ENCODE measurements at regions not wholly inside any gene's neighbourhood (a gene's known extent, or its start where the extent isn't known, plus 50 kb on each side); places are given as distances from the start of the nearest gene placed in this dataset.

- POLR2A ChIA-PET = no interaction called here
Measured at GRCh38 chr22:48643066-48643731, 1184.5 kb downstream of the BRD1 start.

GRCh38 chr22:48642550-48642949 lies 1185.1 kb downstream of the BRD1 start:
- TF ChIP-seq CTCF (IDR thresholded peaks at IDR 0.05) = no peak
- no peak for TF ChIP-seq SIN3A (IDR thresholded peaks at IDR 0.05; ENCODE audit: borderline replicate concordance, insufficient read depth, low read depth, low read length)
- Histone ChIP-seq H3K27ac (ENCODE audit: low read length) (no peak overlapping the region), H3K4me1 (ENCODE audit: control insufficient read depth, insufficient read depth, low read length) (no peaks in the 10 kb centered on the region), H3K4me3 (ENCODE audit: low read depth in 2 of 2, low read length in 2 of 2) (no peak overlapping the region), H3K27me3 (ENCODE audit: control insufficient read depth, insufficient read depth, low read length) (no peaks in the 10 kb centered on the region), H3K9me3 (ENCODE audit: control insufficient read depth, insufficient read depth, low read depth, low read length) (no peaks in the 10 kb centered on the region), H3K36me3 (ENCODE audit: control insufficient read depth, insufficient read depth, low read length) (no peaks in the 10 kb centered on the region)
- intact Hi-C loops (cut with micrococcal nuclease; ENCODE audit: unreplicated experiment) (no loop called here), in situ Hi-C loops (cut with HindIII; ENCODE audit: low pct_unique_long_range_greater_than_20kb, low sequenced_read_pairs) (no loop called here)
- CTCF ChIA-PET = no interaction called here
- DNase-seq (ENCODE audit: low read depth, low spot score) (no peak), ATAC-seq (no peak)
- no TSS peak for BruUV-seq (replicated peaks)
- POLR2A ChIA-PET = no interaction called here

More at GRCh38 chr22:48643066-48643731, 1184.5 kb downstream of the BRD1 start:
- H3K4me1 ChIP-seq (ENCODE audit: control insufficient read depth, insufficient read depth, low read length) = no peaks in the 10 kb centered on the region
- no peak overlapping the region for H3K27ac ChIP-seq (ENCODE audit: low read length)
- in situ Hi-C loops (cut with HindIII; ENCODE audit: low pct_unique_long_range_greater_than_20kb, low sequenced_read_pairs) = no loop called here
- H3K27me3 ChIP-seq (ENCODE audit: control insufficient read depth, insufficient read depth, low read length) = no peaks in the 10 kb centered on the region
- no peaks in the 10 kb centered on the region for H3K36me3 ChIP-seq (ENCODE audit: control insufficient read depth, insufficient read depth, low read length)
- H3K4me3 ChIP-seq (ENCODE audit: low read depth in 2 of 2, low read length in 2 of 2) = no peak overlapping the region
- DNase-seq (ENCODE audit: low read depth, low spot score) = no peak
- H3K9me3 ChIP-seq (ENCODE audit: control insufficient read depth, insufficient read depth, low read depth, low read length) = no peaks in the 10 kb centered on the region
- CTCF ChIA-PET = no interaction called here
- BruUV-seq (replicated peaks) = no TSS peak
- no peak for ATAC-seq
- TF ChIP-seq, protein P1, sequence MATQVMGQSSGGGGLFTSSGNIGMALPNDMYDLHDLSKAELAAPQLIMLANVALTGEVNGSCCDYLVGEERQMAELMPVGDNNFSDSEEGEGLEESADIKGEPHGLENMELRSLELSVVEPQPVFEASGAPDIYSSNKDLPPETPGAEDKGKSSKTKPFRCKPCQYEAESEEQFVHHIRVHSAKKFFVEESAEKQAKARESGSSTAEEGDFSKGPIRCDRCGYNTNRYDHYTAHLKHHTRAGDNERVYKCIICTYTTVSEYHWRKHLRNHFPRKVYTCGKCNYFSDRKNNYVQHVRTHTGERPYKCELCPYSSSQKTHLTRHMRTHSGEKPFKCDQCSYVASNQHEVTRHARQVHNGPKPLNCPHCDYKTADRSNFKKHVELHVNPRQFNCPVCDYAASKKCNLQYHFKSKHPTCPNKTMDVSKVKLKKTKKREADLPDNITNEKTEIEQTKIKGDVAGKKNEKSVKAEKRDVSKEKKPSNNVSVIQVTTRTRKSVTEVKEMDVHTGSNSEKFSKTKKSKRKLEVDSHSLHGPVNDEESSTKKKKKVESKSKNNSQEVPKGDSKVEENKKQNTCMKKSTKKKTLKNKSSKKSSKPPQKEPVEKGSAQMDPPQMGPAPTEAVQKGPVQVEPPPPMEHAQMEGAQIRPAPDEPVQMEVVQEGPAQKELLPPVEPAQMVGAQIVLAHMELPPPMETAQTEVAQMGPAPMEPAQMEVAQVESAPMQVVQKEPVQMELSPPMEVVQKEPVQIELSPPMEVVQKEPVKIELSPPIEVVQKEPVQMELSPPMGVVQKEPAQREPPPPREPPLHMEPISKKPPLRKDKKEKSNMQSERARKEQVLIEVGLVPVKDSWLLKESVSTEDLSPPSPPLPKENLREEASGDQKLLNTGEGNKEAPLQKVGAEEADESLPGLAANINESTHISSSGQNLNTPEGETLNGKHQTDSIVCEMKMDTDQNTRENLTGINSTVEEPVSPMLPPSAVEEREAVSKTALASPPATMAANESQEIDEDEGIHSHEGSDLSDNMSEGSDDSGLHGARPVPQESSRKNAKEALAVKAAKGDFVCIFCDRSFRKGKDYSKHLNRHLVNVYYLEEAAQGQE (IDR thresholded peaks at IDR 0.05; ENCODE audit: insufficient read depth in 1 of 2, low read depth in 2 of 2, low read length in 1 of 2) = no peak
- TF ChIP-seq TCF7L2 (IDR thresholded peaks at IDR 0.05; ENCODE audit: low read depth, low read length) (no peak), CTCF (IDR thresholded peaks at IDR 0.05) (no peak), POLR2AphosphoS5 (IDR thresholded peaks at IDR 0.05; ENCODE audit: low read depth, low read length) (no peak)
- intact Hi-C loops (cut with micrococcal nuclease; ENCODE audit: unreplicated experiment) = no loop called here

Measured in Panc1 (cell line).